ENCODE measurements at regions not wholly inside any gene's neighbourhood (a gene's known extent, or its start where the extent isn't known, plus 50 kb on each side); places are given as distances from the start of the nearest gene placed in this dataset.

- TF ChIP-seq POLR2AphosphoS5 (IDR thresholded peaks at IDR 0.05; ENCODE audit: low read depth, low read length) (no peak), FOXP2 (optimal IDR thresholded peaks at IDR 0.05; ENCODE audit: borderline replicate concordance, extremely low read depth, extremely low read length, insufficient read depth) (no peak), TAF1 (IDR thresholded peaks at IDR 0.05; ENCODE audit: borderline replicate concordance, insufficient read depth, low read length) (no peak), SIN3A (IDR thresholded peaks at IDR 0.05; ENCODE audit: borderline replicate concordance, insufficient read depth, low read length) (no peak), REST (IDR thresholded peaks at IDR 0.05; ENCODE audit: insufficient read depth in 1 of 2, low read depth in 2 of 2, low read length in 2 of 2) (no peak)
Observed at GRCh38 chr3:157793745-157794144, 290.5 kb upstream of the VEPH1 start.

GRCh38 chr3:157789162-157789561 lies 285.9 kb upstream of the VEPH1 start:
- TF ChIP-seq REST (IDR thresholded peaks at IDR 0.05; ENCODE audit: insufficient read depth in 1 of 2, low read depth in 2 of 2, low read length in 2 of 2) (no peak), SIN3A (IDR thresholded peaks at IDR 0.05; ENCODE audit: borderline replicate concordance, insufficient read depth, low read length) (no peak), FOXP2 (optimal IDR thresholded peaks at IDR 0.05; ENCODE audit: borderline replicate concordance, extremely low read depth, extremely low read length, insufficient read depth) (no peak), POLR2AphosphoS5 (IDR thresholded peaks at IDR 0.05; ENCODE audit: low read depth, low read length) (no peak)

GRCh38 chr3:157786618-157787017 lies 283.4 kb upstream of the VEPH1 start:
- TF ChIP-seq POLR2AphosphoS5 (IDR thresholded peaks at IDR 0.05; ENCODE audit: low read depth, low read length) (no peak), REST (IDR thresholded peaks at IDR 0.05; ENCODE audit: insufficient read depth in 1 of 2, low read depth in 2 of 2, low read length in 2 of 2) (no peak), TAF1 (IDR thresholded peaks at IDR 0.05; ENCODE audit: borderline replicate concordance, insufficient read depth, low read length) (no peak), SIN3A (IDR thresholded peaks at IDR 0.05; ENCODE audit: borderline replicate concordance, insufficient read depth, low read length) (no peak), FOXP2 (optimal IDR thresholded peaks at IDR 0.05; ENCODE audit: borderline replicate concordance, extremely low read depth, extremely low read length, insufficient read depth) (no peak)

GRCh38 chr3:157786211-157786610 lies 283.0 kb upstream of the VEPH1 start:
- TF ChIP-seq FOXP2 (optimal IDR thresholded peaks at IDR 0.05; ENCODE audit: borderline replicate concordance, extremely low read depth, extremely low read length, insufficient read depth), result no peak
- no peak for TF ChIP-seq POLR2AphosphoS5 (IDR thresholded peaks at IDR 0.05; ENCODE audit: low read depth, low read length)
- no peak for TF ChIP-seq SIN3A (IDR thresholded peaks at IDR 0.05; ENCODE audit: borderline replicate concordance, insufficient read depth, low read length)
- TF ChIP-seq REST (IDR thresholded peaks at IDR 0.05; ENCODE audit: insufficient read depth in 1 of 2, low read depth in 2 of 2, low read length in 2 of 2), result no peak
- no peak for TF ChIP-seq TAF1 (IDR thresholded peaks at IDR 0.05; ENCODE audit: borderline replicate concordance, insufficient read depth, low read length)
